G401 (cell line): ENCODE measurements at regions not wholly inside any gene's neighbourhood (a gene's known extent, or its start where the extent isn't known, plus 50 kb on each side); places are given as distances from the start of the nearest gene placed in this dataset.
"Not testable (repeated sequence)": the region's sequence is repeated elsewhere in the genome, so short reads cannot be mapped to it uniquely, and the experiment has no call there.

Source experiments
- DNase-seq: peaks from one replicate; pipeline ENCODE4 v3.0.0-alpha.2; 2015; ENCODE audit warnings: low spot score
- in situ Hi-C: cut with HindIII; loops from 2 replicates; pipeline ENCODE4 v1.10.0; 2016; ENCODE audit warnings: low sequenced_read_pairs, mixed read lengths

- DNase-seq: no peak
- in situ Hi-C loops: no loop called here
Observed at GRCh38 chr6:166848979-166849748, 107.2 kb downstream of the RNASET2 start.

DNA sequence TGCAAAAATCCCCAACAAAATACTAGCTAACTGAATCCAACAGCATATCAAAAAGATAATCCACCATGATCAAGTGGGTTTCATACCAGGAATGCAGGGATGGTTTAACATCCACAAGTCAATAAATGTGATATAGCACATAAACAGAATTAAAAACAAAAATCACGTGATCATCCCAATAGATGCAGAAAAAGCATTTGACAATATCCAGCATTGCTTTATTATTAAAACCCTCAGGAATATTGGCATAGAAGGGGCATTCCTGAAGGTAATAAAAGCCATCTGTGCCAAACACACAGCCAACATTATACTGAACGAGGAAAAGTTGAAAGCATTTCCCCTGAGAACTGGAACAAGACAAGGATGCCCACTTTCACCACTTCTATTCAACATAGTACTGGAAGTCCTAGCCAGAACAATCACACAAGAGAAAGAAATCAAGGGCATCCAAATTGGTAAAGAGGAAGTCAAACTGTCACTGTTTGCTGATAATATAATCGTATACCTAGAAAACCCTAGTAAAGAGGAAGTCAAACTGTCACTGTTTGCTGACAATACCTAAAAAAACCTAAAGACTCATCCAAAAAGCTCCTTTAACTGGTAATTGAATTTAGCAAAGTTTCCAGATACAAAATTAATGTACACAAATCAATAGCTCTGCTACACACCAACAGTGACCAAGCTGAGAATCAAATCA, 109.8 kb downstream of the RNASET2 start:
- DNase-seq, in situ Hi-C loops: not testable (repeated sequence)

DNA sequence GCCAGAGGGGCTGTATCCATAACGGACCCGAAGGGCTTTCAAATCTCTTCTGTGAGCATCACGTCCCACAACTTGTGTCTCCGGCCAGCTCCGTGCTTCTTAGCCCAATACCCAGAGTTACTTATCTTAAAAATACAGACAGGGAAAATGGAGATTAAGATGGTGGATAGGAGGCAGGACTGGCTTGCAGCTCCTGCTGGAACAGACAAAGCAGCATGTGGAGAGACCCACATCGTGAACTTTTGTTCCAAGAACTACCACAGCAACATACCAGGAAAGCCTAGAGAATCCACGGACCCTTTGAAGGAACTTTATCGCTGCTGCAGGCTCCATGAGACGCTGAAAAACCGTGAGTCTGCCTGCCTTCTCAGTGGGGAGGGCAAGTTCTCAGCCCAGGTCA, 113.7 kb downstream of the RNASET2 start:
- no peak for DNase-seq
- in situ Hi-C loops: no loop called here

DNA sequence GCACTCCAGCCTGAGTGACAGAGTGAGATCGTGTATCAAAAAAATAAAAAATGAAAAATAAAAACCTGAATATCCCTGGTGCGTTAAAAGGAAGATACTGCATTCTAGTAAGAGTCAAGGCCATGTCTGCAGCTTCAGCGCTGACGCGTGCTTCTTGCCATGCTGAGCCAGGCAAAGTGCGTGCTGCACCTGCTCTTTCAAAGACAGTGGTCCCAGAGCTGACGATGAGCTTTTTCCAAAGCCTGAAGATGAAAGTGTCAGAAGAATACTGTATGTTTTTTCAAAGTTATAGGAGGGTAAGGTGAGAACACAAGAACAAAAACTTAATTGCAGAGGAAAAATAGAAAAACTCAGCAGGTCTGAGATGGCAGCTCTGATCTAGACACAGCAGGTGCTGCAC, 115.1 kb downstream of the RNASET2 start:
- in situ Hi-C loops: no loop called here
- DNase-seq: no peak

- DNase-seq: peak; percentile 16
- in situ Hi-C loops: no loop called here
Observed at GRCh38 chr6:166839569-166839968, 116.8 kb downstream of the RNASET2 start.

- DNase-seq: no peak
- in situ Hi-C loops: no loop called here
Observed at GRCh38 chr6:166838987-166839386, 117.4 kb downstream of the RNASET2 start.

DNA sequence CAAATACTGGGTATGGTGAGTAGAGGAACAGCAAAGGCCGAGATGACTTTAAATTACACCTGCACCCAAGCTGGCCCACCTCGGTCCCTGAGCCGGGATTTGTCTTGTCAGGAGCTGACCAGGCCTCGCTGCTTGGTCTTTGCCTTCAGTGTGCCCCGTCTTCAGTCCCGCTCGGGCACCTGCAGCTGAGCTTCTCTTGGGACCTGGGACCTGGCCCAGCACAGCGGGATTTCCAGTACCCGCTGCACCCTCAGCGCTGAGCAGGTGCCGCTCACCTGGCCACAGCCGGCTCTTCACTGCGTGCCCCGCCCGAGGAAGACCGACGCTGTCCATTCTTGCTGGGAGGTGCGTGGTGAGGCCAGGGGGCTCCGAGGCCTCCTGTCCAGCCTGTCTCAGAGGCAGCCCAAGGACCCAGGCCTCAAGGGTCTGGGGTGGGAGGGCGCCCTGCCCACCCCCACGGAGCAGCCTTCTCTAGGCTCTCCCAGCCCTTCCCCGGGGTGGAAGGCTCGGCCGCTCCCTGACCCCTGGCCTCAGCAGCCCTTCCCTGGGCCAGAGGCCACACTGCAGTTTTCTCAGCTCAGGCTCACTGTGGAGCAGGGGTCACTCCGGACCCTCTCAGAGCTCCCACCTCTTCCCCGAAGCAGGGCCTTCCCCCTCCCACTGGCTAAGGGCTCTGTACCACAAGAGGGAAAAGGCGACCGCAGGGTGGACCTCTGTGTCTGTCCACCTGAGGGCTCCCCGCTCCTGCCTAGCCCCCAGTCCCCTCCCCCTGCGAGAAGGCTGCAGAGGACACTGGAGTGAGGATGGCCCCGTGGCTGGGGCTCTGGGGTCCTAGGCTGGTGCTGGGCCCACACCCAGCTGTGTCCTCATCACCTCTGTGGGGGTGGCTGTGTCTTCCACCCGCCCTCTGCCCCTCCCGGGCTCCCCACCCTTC, 119.3 kb downstream of the RNASET2 start:
- DNase-seq: no peak
- in situ Hi-C loops: no loop called here

DNA sequence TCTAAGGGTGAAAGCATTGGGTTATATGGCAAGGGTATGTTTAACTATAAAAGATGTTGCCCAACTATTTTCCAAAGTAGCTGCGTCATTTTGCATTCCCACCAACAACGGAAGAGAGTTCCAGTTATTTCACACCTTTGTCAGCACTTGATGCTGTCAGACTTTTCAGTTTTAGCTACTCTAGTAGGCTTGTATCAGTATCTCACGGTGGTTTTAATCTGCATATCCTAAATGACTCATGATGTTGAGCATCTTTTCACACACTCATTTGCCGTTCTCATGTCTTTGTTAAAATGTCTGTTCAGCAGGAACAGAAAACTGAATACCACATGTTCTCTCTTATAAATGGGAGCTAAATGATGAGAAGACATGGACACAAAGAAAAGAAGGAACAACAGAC, 122.3 kb downstream of the RNASET2 start:
- no peak for DNase-seq
- in situ Hi-C loops: no loop called here

- in situ Hi-C loops: no loop called here
- DNase-seq: no peak
Observed at GRCh38 chr6:166830891-166831363, 125.4 kb downstream of the RNASET2 start.

GRCh38 chr6:166830185-166830890, 126.0 kb downstream of the RNASET2 start:
- in situ Hi-C loops: no loop called here
- no peak for DNase-seq

DNA sequence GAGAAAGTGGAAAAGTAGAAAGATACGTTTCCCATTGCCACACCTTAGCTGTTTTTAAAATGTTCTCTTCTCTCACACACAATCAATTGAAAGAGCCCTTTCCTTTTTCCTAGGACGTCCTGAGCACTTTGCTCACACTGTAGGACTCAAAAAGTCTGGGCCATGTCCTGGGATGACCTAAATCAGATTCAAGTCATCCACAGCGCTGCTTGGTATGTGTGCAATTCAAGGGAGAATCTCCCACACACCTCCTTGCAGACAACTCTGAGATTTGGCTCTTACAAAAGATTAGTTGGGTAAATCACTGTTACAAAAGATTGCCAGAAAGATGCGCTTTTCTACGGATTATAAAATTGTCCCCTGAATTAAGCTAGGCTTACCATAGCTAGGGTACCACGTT, 130.1 kb downstream of the RNASET2 start:
- in situ Hi-C loops: no loop called here
- no peak for DNase-seq

DNA sequence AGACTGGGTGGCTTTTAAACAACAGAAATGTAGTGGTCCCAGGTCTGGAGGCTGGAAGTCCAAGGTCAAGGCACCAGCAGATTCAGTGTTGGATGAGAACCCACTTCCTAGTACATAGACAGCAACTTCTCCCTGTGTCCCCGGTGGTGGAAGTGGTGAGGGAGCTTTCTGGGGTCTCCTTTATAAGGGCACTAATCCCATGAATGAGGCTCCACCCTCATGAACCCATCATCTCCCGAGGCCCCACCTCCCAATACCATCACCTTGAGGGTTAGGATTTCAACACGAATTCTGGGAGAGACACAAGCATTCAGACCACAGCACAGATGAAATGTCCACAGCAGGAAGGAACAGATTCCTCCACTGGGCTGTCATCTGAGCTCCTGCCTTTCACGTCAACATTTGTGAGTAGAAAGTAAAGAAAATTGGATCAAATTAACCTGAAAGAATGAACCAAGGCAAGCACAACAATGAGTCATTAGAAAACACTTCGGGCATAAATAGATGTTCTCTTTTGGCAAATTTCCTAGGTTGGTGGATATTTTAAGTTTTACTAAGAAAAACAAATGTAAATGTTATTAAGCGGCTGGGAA, 130.7 kb downstream of the RNASET2 start:
- no peak for DNase-seq
- in situ Hi-C loops: no loop called here

DNA sequence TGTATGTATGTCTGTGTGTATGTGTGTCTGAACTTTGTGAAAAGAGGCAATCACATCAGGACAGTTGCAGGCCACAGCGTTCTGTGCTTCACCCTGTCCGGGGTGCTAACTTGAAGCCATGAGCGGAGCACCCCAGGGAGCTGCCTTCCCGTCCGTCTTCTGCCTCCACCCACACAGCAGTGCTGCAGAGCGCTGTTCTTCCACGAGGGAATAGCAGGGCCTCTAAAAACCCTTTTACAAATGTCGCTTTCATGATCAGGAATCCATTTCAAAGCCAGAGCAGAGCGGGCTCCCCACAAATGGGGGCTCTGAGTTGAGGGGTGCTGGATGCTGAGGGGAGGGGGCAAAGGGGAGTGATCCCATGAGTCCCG, 131.5 kb downstream of the RNASET2 start:
- DNase-seq: no peak
- in situ Hi-C loops: no loop called here

DNA sequence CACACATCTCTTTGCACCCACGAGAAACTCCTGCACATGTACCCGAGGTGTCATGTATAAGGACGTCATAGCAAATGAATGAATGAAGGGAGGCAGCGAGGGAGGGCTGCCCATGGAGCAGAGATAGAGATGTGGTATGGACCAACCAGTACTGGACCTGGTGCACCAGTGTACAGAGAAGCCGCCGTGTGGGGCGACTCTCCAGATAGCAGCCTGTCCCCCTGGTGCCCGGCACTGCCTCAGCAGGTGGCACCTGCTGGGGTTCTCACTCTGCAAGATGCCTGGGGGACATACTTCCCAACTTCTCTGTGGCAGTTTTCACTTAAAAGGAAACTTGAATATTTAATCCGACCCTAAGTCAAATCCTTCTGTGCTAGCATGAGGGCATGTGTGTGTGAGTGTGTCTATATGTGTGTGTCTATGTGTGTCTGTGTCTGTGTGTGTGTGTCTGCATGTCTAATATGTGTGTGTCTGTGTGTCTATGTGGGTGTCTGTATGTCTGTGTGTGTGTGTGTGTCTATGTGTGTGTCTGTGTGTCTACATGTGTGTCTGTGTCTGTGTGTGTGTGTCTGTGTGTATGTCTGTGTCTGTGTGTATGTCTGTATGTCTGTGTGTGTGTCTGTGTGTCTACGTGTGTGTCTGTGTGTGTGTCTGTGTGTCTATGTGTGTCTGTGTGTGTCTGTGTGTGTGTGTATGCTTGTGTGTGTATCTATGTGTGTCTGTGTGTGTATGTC, 132.0 kb downstream of the RNASET2 start:
- in situ Hi-C loops: no loop called here
- no peak for DNase-seq

DNA sequence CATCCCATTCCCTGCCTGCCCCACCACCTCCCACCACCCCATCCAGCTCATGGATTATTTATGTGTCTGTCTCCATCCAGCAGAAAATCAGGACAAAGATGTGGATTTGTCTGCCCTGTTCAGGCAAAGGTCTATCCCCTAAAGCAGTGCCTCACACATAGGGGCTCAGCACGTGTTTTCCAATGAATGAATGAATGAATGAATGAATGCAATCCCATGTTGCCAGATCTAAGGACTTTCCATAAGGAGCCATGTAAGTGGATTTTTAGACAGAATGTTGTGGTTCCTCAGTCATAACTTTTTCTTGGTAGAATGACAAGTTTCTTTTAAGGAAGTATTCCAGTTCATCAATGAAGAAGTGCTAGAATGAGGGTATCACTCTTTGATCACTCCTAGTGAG, 133.7 kb downstream of the RNASET2 start:
- DNase-seq: no peak
- in situ Hi-C loops: no loop called here

DNA sequence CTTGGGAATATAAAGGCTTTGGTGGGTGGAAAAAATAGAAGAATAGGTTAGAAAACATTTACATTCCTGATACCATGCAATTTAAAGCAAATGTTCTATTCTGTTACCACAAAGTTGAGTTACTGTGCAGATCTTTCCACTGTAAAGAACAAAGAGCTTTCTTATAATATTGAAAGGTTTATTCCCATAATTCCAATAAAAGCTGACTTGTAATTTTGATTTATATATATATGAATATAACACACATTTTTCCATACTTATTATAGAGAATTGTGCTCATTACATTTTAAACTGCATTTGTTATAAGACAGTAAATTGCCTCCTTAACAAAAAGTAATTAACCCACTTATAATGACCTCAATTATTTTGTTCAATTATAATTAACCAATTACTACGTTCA, 135.9 kb downstream of the RNASET2 start:
- DNase-seq: no peak
- in situ Hi-C loops: no loop called here

DNA sequence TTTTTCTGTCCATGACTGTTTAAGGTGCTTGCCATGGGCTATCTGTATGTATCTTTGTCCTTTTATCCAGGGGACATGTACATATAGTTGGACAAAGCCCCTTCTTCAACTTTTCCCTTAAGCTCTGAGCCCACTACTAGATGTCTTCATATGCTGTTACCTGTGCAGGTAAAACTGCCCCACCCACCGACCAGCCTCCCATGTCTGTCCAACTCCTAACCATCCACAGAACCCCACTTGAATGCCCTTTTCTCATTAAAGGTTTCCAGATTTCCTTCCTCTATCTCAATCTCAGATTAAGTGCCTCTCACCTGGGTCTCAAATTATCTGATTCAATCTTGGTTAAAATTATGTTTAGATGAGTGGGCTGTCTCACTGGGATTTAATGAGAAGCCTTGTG, 136.3 kb downstream of the RNASET2 start:
- in situ Hi-C loops: no loop called here
- DNase-seq: no peak

DNA sequence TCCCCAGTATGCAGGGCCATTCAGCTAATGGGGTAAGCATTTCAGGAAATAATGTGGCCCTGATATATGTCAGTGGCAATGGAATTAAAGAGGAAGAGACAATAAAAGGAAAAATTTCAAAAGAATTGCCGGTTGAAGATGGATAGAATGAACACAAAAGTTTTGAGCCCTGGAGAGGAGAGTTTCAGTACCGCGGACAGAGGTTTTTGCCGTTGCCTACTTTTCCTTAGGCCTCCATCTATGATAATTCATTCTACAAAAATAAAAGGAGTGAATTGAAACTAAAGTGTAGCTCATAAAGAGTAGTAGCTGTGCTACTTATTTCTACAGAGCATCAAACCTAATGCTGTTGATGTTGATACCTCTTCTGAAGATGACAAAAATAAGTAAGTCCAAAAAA, 140.7 kb downstream of the RNASET2 start:
- in situ Hi-C loops: no loop called here
- no peak for DNase-seq
